Loucy (cell line): ENCODE measurements at regions not wholly inside any gene's neighbourhood (a gene's known extent, or its start where the extent isn't known, plus 50 kb on each side); places are given as distances from the start of the nearest gene placed in this dataset.
"Not testable (repeated sequence)": the region's sequence is repeated elsewhere in the genome, so short reads cannot be mapped to it uniquely, and the experiment has no call there.

ENCODE experiments used
- H2AFZ ChIP-seq: fragments of 200-600 bp; sonication (generic); 2 replicates; pipeline ENCODE4 v1.6.0; 2016; ENCODE audit warnings: antibody characterized with exemption, mild to moderate bottlenecking, low read length, moderate library complexity
- H3F3A ChIP-seq: fragments of 200-600 bp; 2 replicates; pipeline ENCODE4 v1.6.0; 2016; ENCODE audit warnings: antibody characterized with exemption, low read depth, mild to moderate bottlenecking
- H3K27me3 ChIP-seq: fragments of 200-600 bp; sonication (generic); 2 replicates; pipeline ENCODE4 v1.6.1; 2014; ENCODE audit warnings: low read length, mild to moderate bottlenecking; ENCODE audit not compliant: insufficient read depth, poor library complexity, severe bottlenecking
- H3K36me3 ChIP-seq: fragments of 200-600 bp; sonication (generic); 2 replicates; pipeline ENCODE4 v1.6.1; 2016; ENCODE audit warnings: low read length; ENCODE audit not compliant: insufficient read depth
- H3K4me1 ChIP-seq: fragments of 200-600 bp; sonication (generic); 2 replicates; pipeline ENCODE4 v1.5.1; 2014; ENCODE audit warnings: low read length, mild to moderate bottlenecking; ENCODE audit not compliant: insufficient read depth, poor library complexity, severe bottlenecking
- H3K4me2 ChIP-seq: fragments of 200-600 bp; sonication (generic); 2 replicates; pipeline ENCODE4 v1.6.0; 2014; ENCODE audit warnings: antibody characterized with exemption, low read length, low read depth, mild to moderate bottlenecking; ENCODE audit not compliant: poor library complexity, severe bottlenecking
- H3K4me3 ChIP-seq: fragments of 200-600 bp; sonication (generic); 2 replicates; pipeline ENCODE4 v1.5.1; 2014; ENCODE audit warnings: low read length, mild to moderate bottlenecking, mixed read lengths; ENCODE audit not compliant: poor library complexity, severe bottlenecking
- H3K79me2 ChIP-seq: fragments of 200-600 bp; sonication (generic); 2 replicates; pipeline ENCODE4 v1.6.1; 2014; ENCODE audit warnings: low read length; ENCODE audit not compliant: insufficient read depth
- H3K9ac ChIP-seq: fragments of 200-600 bp; sonication (generic); 2 replicates; pipeline ENCODE4 v1.6.0; 2014; ENCODE audit warnings: mild to moderate bottlenecking, low read depth, low read length, moderate library complexity; ENCODE audit not compliant: poor library complexity, severe bottlenecking
- H3K9me2 ChIP-seq: fragments of 200-600 bp; sonication (generic); replicated peaks from 2 replicates; pipeline ENCODE4 v1.6.1; 2016; ENCODE audit warnings: low read depth, low read length, mixed read lengths
- H3K9me3 ChIP-seq: fragments of 200-600 bp; sonication (generic); 2 replicates; pipeline ENCODE4 v1.6.1; 2014; ENCODE audit warnings: mild to moderate bottlenecking, antibody characterized with exemption, low read length, low read depth; ENCODE audit not compliant: insufficient read depth
- H4K20me1 ChIP-seq: fragments of 200-600 bp; sonication (generic); 2 replicates; pipeline ENCODE4 v1.6.0; 2014; ENCODE audit warnings: antibody characterized with exemption, low read length, mild to moderate bottlenecking; ENCODE audit not compliant: insufficient read depth, poor library complexity, severe bottlenecking

DNA sequence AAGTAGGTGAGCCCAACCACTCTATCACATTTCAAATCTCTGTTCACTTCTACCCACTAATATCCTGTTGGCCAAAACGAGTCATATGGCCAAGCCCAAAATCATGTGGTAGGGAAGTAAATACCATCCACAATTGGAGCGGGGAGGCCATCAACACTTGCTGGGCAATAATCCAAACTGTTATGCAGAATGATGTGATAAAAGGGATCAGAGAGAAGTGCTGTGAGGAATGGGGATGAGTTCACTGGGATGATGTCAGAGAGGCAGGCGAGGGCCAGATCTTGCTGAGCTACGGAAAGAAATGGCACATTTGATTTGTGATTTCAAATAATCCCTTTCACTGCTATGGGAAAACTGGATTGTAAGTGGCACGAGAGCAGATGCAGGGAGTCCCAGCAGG lies 188.4 kb downstream of the NPIPA8 start:
- H3K9ac ChIP-seq, H3K4me3 ChIP-seq, H3F3A ChIP-seq, H3K36me3 ChIP-seq, H4K20me1 ChIP-seq, H3K9me2 ChIP-seq, H3K4me1 ChIP-seq, H3K27me3 ChIP-seq, H3K9me3 ChIP-seq, H2AFZ ChIP-seq, H3K4me2 ChIP-seq, H3K79me2 ChIP-seq: not testable (repeated sequence)

DNA sequence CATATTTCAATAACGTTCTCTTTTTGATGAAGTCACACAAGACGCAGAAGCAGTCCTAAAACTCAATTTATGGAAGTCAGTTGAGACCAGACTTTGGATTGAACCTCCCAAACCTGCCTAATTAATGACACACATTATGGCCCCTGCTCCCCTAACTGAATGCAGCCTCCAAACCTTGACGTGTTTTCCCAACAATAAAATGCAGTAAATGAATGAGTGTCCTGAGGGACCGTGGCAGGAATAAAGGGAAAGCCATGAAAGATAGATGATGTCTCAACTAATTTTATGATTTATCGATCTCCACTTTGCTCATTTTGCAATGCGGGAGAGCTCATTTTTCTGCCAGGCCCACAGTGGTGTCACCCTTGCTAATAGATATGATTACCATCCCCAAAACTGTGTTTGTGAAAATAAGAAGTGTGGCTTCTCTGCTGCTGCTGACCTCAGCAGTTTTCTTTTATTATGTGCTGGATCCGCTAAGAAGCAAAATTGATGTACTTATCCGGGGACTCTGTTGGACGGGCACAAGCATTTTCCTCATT lies 189.9 kb downstream of the NPIPA8 start:
- H3K9ac ChIP-seq, H3F3A ChIP-seq, H3K79me2 ChIP-seq, H3K9me3 ChIP-seq, H3K27me3 ChIP-seq, H3K9me2 ChIP-seq, H3K4me3 ChIP-seq, H2AFZ ChIP-seq, H3K4me1 ChIP-seq, H3K4me2 ChIP-seq, H4K20me1 ChIP-seq, H3K36me3 ChIP-seq: not testable (repeated sequence)

DNA sequence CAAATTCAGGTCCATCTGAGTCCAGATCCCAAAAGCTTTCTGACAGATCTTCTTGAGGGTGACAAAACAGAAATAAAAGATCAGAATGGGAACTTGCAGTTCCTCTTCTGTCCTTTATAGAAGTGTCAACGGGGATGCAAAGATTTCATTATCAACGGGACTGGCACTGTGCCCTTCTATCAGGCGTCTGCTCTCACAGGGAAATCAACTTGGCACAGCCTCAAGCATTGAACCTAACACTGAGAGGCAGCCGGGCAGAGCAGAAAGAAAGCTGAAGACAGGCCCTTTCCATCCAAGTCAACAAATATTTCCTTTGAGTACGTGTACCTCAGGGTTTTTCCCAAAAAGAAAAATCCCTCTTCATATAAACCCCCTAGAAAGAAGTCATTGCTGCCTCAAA lies 194.5 kb downstream of the NPIPA8 start:
- H2AFZ ChIP-seq, H3K9me2 ChIP-seq, H3K4me1 ChIP-seq, H3K9me3 ChIP-seq, H3K4me3 ChIP-seq, H3K9ac ChIP-seq, H3K79me2 ChIP-seq, H3F3A ChIP-seq, H3K27me3 ChIP-seq, H3K4me2 ChIP-seq, H3K36me3 ChIP-seq, H4K20me1 ChIP-seq: not testable (repeated sequence)

DNA sequence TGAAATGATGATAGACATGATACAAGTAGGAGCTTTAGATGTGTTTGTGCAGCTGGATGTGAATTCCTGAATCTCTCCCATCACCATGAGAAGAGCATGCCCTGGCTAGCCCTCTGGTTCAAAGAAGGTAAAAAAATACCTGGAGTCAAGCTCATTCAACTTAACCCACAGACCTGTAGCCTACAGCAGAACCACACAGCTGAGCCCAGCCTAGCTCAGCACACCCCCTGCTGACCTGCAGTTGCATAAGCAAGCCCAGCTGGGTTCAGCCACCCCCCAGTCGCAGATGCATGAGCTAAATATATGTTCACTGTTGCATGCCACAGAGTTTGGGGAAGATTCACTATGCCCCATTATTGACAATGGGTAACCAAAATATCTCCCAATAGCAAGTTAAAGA lies 200.2 kb downstream of the NPIPA8 start:
- not testable (repeated sequence) for H3K4me2 ChIP-seq, H3K9ac ChIP-seq, H2AFZ ChIP-seq, H3K4me1 ChIP-seq, H3K36me3 ChIP-seq, H3K9me3 ChIP-seq, H3K79me2 ChIP-seq, H3K9me2 ChIP-seq, H3K27me3 ChIP-seq, H4K20me1 ChIP-seq, H3F3A ChIP-seq, H3K4me3 ChIP-seq

DNA sequence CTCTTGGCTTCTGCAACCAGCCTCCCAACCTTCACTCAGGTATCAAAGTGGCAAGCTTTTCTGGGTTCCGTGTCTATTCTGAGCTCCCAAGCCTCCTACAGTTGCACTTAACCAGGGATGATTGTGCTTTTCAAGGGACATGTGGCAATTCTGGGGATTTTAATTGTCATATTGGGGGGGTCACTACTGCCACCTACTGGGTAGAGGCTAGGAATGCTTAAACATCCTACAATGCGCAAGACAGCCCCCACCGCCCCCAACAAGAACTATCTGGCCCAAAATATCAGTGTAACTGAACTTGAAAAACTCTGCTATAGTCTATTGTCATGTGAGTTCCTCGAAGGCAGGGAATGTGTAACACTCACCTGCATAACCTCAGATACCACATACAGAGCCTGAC lies 201.5 kb downstream of the NPIPA8 start:
- H3K4me2 ChIP-seq, H3K79me2 ChIP-seq, H3F3A ChIP-seq, H3K9me2 ChIP-seq, H3K36me3 ChIP-seq, H3K4me3 ChIP-seq, H2AFZ ChIP-seq, H3K9me3 ChIP-seq, H3K27me3 ChIP-seq, H3K9ac ChIP-seq, H4K20me1 ChIP-seq, H3K4me1 ChIP-seq: not testable (repeated sequence)

DNA sequence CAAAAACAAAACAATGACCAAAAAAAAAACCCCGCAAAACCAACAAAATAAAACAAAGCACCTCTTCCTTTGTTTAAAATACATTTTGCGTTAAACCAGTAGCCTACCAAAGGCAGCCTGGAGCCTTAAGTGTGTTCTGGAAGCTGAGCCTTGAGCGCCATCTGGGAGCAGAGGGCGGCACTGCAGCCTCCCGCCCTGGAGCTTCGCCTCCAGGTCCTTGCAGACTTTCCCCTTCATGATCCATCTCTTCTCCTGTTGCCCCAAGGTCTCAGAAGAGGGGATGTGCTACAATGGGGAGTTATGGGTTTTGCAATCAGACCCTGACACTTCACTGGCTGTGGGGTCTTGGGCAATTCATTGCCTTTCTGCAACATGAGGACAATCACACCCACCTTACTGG lies 204.9 kb downstream of the NPIPA8 start:
- not testable (repeated sequence) for H3K79me2 ChIP-seq, H4K20me1 ChIP-seq, H3K36me3 ChIP-seq, H3F3A ChIP-seq, H3K4me2 ChIP-seq, H3K9me3 ChIP-seq, H3K4me1 ChIP-seq, H3K9me2 ChIP-seq, H3K9ac ChIP-seq, H3K27me3 ChIP-seq, H3K4me3 ChIP-seq, H2AFZ ChIP-seq

DNA sequence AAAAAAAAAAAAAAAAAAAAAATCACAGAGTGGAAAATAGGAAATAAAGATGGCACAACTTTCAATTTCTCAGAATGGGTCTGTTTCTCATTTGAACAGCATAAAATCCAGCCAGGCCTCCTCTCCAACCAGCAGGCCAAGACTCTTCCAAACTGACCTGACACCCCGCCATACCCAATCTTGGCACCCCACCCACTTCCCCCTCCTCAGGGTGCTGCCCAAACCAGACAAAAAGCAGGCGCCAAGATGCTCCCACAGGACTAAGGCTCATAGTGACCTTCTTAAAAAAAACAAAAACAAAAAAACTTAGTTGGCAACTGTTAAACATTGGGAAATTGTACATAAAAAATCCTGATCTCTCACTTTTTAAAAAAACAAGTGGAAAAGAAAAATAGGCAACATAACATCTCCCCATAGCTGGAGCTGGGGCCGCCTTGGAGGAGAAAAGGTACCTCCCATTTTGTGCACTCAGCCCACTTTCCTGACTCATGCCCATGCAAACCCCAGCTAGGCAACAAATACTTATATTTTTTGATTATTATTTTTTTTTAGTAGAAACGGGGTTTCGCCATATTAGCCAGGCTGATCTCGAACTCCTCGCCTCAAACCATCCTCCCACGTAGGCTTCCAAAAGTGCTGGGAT lies 205.9 kb downstream of the NPIPA8 start:
- H2AFZ ChIP-seq, H3K9me2 ChIP-seq, H3K9ac ChIP-seq, H3F3A ChIP-seq, H3K4me2 ChIP-seq, H3K4me1 ChIP-seq, H3K27me3 ChIP-seq, H4K20me1 ChIP-seq, H3K4me3 ChIP-seq, H3K79me2 ChIP-seq, H3K9me3 ChIP-seq, H3K36me3 ChIP-seq: not testable (repeated sequence)
